HG02571 (cell line): ENCODE measurements at regions not wholly inside any gene's neighbourhood (a gene's known extent, or its start where the extent isn't known, plus 50 kb on each side); places are given as distances from the start of the nearest gene placed in this dataset.

Experiments
- ATAC-seq: cut with Tn5 transposase; IDR thresholded peaks from one replicate; pipeline ENCODE4 v1.9.1; 2021; ENCODE audit warnings: mild to moderate bottlenecking, moderate library complexity; ENCODE audit not compliant: unreplicated experiment

- ATAC-seq = no peak
Measured at GRCh38 chr13:58181111-58181510, 549.6 kb downstream of the PCDH17 start.

GRCh38 chr13:58187881-58188280 is 556.3 kb downstream of the PCDH17 start:
- no peak for ATAC-seq

GRCh38 chr13:58190577-58190976 is 559.0 kb downstream of the PCDH17 start:
- ATAC-seq = no peak

GRCh38 chr13:58191754-58192153 is 560.2 kb downstream of the PCDH17 start:
- ATAC-seq = no peak

- no peak for ATAC-seq
Measured at GRCh38 chr13:58202099-58202498, 570.6 kb downstream of the PCDH17 start.

GRCh38 chr13:58207501-58207900 is 576.0 kb downstream of the PCDH17 start:
- no peak for ATAC-seq

GRCh38 chr13:58235454-58235853 is 603.9 kb downstream of the PCDH17 start:
- ATAC-seq = no peak

GRCh38 chr13:58238972-58239773 is 607.6 kb downstream of the PCDH17 start:
- ATAC-seq = no peak

DNA sequence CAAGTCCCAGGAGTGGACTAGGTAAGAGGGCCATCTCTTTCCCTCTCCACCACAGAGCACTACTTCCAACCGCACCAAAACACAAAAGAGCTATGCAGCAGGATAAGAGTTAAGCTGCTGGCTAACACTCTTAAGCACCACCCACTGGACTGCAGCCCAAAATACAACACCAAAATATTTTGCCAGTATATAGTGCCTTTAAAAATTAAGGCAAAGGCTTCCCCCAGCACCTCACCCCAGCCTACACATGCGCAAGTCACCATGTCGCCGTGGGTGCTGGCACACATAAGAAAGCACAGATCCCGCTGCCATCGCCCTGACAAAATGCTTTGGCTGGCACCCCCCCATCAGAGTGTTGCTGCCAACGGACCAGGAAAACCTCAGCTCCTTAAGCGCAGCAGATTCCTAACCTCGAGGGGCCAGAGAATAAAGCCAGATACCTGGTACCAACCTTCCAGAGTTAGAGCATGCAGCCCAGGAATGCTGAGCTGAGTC is 608.3 kb downstream of the PCDH17 start:
- no peak for ATAC-seq

- ATAC-seq = no peak
Measured at GRCh38 chr13:58247080-58247479, 615.5 kb downstream of the PCDH17 start.

DNA sequence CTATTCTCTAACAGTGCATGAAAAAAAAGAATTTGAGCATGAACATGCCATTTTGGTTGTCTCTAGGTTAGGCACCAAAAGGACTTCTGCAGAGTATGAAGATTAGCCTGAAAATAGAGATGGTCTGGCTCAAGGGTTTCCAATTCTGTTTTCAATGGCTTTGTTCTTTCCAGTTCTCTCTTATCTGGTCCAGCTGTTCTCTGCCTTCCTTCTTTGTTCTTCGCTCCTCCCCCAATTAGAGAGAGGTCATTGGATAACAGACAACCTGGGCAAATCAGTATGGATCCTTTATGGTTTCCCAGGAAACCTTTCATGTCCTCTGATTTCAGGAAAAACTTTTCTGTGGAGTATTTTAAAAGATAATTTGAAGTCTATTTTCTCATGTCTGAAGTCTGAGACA is 623.4 kb downstream of the PCDH17 start:
- ATAC-seq = no peak

GRCh38 chr13:58266271-58266670 is 634.7 kb downstream of the PCDH17 start:
- no peak for ATAC-seq

DNA sequence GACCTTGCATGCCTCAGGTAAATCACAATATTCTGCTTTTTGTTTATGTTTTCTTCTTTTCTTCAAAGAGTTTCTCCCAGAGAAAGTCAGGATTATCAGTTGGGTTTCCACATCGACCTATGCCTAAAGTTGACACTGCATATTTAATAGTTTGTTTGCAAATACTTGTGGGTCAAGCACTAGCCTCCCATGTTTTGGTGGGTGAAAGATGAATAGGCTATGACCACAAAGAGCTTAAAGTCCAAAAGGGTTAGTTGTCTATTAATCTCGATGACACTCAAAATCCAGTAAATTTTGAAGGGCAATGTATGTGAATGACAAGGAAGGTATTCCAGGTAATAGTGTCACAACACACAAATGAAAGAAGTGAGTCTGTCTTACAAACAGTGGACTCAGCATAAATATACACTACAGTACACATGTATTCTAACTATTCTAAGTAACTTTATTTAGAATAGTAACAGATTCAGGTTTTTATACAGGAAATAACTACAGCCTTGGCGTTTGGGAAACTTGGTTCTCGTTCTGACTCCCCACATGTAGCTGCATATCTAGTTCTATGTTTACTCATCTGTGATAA is 667.1 kb downstream of the PCDH17 start:
- no peak for ATAC-seq

DNA sequence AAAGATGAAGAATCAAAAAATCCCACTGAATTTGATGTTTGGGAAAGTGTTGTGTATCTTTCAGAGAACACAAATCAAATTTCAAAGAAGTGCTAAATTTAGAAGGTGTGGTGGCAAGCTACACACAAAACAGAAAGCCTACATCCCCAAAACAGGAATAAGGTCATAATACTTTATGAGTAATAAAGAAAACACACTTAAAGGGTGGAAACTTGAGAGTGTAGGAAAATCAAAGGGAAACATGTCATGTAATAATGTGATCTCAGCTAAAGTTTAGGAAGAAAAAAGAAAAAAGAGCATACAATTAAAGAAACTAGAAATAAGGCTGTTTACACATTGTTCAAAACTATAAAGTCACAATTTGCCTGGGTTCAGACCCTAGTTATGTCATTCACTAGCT is 668.7 kb downstream of the PCDH17 start:
- ATAC-seq = no peak

GRCh38 chr13:58300974-58301681 is 669.6 kb downstream of the PCDH17 start:
- ATAC-seq = no peak

GRCh38 chr13:58302349-58302748 is 670.8 kb downstream of the PCDH17 start:
- ATAC-seq = no peak

DNA sequence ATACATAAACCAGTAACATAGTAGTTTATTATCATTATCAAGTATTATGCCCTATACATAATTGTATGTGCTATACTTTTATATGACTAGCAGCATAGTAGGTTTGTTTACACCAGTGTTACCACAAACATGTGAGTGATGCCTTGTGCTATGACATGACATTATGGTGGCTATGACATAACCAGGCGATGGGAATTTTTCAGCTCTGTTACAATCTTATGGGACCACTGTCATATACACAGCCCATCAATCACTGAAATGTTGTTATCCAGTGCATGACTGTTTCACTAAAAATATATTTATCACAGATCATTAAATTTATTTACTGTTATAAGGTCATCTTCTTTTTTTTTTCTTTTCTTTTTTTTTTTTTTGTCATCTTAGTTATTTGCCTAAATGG is 674.5 kb downstream of the PCDH17 start:
- ATAC-seq = no peak

DNA sequence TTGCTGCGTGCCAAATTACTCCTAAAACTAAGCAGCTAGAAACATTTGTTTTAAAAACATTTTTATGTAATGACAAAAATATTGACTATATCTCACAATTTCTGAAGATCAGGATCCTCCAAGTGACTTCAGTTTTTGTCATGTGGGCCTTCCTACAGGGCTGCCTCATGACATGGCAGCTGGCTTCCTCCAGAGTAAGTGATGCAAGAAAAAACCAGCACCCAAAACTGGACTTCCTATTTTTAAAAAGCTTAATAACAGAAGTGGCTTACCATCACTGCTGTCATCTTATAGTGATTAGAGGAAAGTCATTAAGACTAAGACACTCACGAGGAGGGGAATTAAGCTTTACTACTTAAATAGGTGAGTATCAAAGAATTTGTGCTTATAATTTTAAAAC is 681.7 kb downstream of the PCDH17 start:
- ATAC-seq = no peak

DNA sequence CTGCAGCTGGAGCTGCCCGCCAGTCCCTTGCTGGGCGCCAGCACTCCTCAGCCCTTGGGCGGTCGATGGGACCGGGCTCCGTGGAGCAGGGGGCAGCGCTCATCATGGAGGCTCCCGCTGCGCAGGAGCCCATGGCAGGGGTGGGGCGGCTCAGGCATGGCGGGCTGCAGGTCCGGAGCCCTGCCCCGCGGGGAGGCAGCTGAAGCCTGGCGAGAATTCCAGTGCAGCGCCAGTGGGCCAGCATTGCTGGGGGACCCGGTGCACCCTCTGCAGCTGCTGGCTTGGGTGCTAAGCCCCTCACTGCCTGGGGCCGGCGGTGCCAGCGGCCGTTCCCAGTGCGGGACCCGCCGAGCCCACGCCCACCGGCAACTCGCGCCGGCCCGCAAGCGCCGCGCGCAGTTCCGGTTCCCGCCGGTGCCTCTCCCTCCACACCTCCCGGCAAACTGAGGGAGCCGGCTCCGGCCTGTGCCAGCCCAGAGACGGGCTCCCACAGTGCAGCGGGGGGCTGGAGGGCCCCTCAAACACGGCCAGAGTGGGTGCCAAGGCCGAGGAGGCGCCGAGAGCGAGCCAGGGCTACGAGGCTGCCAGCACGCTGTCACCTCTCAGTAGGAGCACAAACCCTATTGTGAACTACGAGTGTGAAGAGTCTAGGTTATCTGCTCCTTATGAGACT is 687.1 kb downstream of the PCDH17 start:
- no peak for ATAC-seq

DNA sequence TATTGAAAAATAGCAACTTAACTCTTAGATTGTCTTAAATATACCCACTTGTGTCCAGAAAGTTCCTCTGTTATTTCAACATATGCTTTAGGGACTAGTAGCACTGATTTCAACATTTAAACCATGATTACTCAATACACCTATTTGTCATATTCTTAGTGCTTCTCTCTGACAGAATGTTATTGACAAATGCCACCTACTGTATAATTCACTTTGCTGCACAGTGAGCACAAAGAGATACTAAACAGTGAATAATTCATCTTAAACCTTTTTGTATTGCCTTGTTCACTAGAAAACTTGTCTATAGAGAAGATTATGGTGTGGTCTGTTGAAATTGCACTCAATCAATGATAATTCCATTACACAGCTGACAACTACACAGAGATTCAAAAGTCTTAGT is 692.6 kb downstream of the PCDH17 start:
- no peak for ATAC-seq

DNA sequence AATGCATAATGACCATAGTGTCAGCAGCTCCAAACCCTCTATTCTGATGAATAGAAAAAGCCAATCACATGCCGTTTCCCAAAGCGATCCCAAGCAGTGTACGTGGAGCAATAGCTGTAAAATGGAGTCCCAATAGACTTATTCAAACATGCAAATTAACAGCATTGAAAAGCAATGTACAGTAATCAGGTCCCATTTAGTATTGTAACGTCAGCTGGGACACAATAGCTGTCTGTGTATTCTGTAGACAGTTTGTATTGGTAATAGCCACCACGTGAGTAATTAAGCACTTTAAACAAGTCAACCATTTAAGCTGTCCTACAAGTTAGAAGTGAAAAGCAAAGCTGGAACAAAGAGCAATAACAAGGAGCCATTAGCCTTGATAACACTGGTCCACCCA is 698.2 kb downstream of the PCDH17 start:
- ATAC-seq = no peak
